ENCODE measurements at regions not wholly inside any gene's neighbourhood (a gene's known extent, or its start where the extent isn't known, plus 50 kb on each side); places are given as distances from the start of the nearest gene placed in this dataset.

DNA sequence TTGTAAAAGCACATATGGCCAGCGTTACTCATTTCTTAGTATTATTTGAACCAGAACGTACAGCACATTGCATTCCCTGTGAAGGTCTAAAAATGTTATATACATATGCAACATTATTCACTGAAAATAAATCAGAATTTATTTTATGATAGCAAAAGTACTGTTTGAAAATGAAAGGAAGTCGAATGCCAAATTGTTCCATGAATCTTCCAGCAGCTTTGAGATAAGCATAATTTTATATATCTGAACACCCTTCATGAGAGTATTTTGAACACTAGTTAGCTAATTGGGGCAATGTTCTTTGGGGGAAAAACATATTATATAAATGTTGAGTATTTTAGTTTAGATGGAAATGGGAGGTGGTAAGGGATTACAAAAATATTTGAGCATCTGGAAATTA lies 300.7 kb upstream of the SYT1 start:
- no peak for TF ChIP-seq EZH2 (optimal IDR thresholded peaks at IDR 0.05; ENCODE audit: low read depth, low read length)
- TF ChIP-seq, protein P1, sequence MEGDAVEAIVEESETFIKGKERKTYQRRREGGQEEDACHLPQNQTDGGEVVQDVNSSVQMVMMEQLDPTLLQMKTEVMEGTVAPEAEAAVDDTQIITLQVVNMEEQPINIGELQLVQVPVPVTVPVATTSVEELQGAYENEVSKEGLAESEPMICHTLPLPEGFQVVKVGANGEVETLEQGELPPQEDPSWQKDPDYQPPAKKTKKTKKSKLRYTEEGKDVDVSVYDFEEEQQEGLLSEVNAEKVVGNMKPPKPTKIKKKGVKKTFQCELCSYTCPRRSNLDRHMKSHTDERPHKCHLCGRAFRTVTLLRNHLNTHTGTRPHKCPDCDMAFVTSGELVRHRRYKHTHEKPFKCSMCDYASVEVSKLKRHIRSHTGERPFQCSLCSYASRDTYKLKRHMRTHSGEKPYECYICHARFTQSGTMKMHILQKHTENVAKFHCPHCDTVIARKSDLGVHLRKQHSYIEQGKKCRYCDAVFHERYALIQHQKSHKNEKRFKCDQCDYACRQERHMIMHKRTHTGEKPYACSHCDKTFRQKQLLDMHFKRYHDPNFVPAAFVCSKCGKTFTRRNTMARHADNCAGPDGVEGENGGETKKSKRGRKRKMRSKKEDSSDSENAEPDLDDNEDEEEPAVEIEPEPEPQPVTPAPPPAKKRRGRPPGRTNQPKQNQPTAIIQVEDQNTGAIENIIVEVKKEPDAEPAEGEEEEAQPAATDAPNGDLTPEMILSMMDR (IDR thresholded peaks at IDR 0.05; ENCODE audit: low read length) = no peak
